VCaP (cell line): ENCODE measurements at regions not wholly inside any gene's neighbourhood (a gene's known extent, or its start where the extent isn't known, plus 50 kb on each side); places are given as distances from the start of the nearest gene placed in this dataset.
"Not testable (repeated sequence)": the region's sequence is repeated elsewhere in the genome, so short reads cannot be mapped to it uniquely, and the experiment has no call there.

Source experiments
- H3K27ac ChIP-seq: fragments of 450-650 bp; 2 replicates; pipeline ENCODE4 v1.5.1; 2017
- CTCF ChIP-seq: fragments of 450-650 bp; conservative IDR thresholded peaks from 2 replicates; pipeline ENCODE4 v1.5.1; 2017; ENCODE audit warnings: mild to moderate bottlenecking, moderate library complexity

GRCh38 chr3:139122612-139123011 is 77.9 kb upstream of the PRR23C start:
- TF ChIP-seq CTCF = no peak
- no peak overlapping the region; the same call in 1 of the 2 replicates for H3K27ac ChIP-seq

GRCh38 chr3:139123377-139124095 is 78.8 kb upstream of the PRR23C start:
- no peak overlapping the region for H3K27ac ChIP-seq

GRCh38 chr3:139124197-139124596 is 79.5 kb upstream of the PRR23C start:
- no peak for TF ChIP-seq CTCF
- H3K27ac ChIP-seq = no peak overlapping the region

More at GRCh38 chr3:139123377-139124095, 78.8 kb upstream of the PRR23C start:
- no peak for TF ChIP-seq CTCF

GRCh38 chr3:139127101-139127500 is 82.4 kb upstream of the PRR23C start:
- no peak for TF ChIP-seq CTCF
- no peak overlapping the region for H3K27ac ChIP-seq

GRCh38 chr3:139127629-139128028 is 82.9 kb upstream of the PRR23C start:
- H3K27ac ChIP-seq = not testable (repeated sequence)

GRCh38 chr3:139128803-139129202 is 84.1 kb upstream of the PRR23C start:
- TF ChIP-seq CTCF = no peak
- H3K27ac ChIP-seq = no peak overlapping the region

GRCh38 chr3:139129892-139130291 is 85.2 kb upstream of the PRR23C start:
- no peak for TF ChIP-seq CTCF
- no peak overlapping the region for H3K27ac ChIP-seq

- TF ChIP-seq CTCF = no peak
- no peak overlapping the region for H3K27ac ChIP-seq
Observed at GRCh38 chr3:139130390-139131140, 85.9 kb upstream of the PRR23C start.
